ENCODE measurements at regions not wholly inside any gene's neighbourhood (a gene's known extent, or its start where the extent isn't known, plus 50 kb on each side); places are given as distances from the start of the nearest gene placed in this dataset.

DNA sequence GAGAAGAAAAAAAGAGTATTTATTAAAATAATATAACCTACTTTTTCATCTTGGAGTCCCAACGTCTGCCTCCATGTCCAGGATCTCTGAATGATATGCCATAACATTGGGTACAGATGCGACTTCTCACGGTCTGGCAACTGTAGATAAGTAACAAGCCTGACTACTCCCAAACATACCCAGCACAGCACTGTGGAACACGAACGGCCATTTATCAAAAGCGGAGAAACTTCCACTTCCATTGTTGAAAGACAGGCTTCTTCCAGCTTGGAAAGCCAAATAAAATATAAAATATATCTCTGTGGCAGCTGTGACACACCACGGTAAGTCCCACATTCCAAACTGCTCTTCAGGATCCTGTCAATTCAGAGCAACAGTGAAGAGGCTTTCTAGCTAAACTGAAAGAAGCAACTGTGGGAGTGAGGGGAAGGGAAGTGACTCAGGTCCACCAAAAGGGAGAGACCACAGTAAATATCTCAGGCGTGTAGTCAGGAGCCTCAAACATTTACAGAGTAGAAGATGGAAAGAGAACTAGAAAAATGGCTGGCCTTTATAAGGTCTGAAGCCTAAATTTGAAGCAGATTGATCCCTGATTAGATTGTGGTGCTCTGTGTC lies 331.7 kb downstream of the LIG4 start:
- H3K4me1 Mint-ChIP-seq: no peaks in the 10 kb centered on the region
- H3K27ac Mint-ChIP-seq: no peak overlapping the region
- H3K36me3 Mint-ChIP-seq: peaks cover 7% of the 10 kb centered on the region
- no peak overlapping the region for H3K4me3 Mint-ChIP-seq
- DNase-seq (ENCODE audit: low spot score) (no peak), ATAC-seq (no peak)
- TF ChIP-seq, protein P1, sequence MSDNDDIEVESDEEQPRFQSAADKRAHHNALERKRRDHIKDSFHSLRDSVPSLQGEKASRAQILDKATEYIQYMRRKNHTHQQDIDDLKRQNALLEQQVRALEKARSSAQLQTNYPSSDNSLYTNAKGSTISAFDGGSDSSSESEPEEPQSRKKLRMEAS (CRISPR knock-in tag; IDR thresholded peaks at IDR 0.05): no peak
- no peak for TF ChIP-seq CBFB (CRISPR knock-in tag; IDR thresholded peaks at IDR 0.05; ENCODE audit: low read depth)
- TF ChIP-seq, protein P2, sequence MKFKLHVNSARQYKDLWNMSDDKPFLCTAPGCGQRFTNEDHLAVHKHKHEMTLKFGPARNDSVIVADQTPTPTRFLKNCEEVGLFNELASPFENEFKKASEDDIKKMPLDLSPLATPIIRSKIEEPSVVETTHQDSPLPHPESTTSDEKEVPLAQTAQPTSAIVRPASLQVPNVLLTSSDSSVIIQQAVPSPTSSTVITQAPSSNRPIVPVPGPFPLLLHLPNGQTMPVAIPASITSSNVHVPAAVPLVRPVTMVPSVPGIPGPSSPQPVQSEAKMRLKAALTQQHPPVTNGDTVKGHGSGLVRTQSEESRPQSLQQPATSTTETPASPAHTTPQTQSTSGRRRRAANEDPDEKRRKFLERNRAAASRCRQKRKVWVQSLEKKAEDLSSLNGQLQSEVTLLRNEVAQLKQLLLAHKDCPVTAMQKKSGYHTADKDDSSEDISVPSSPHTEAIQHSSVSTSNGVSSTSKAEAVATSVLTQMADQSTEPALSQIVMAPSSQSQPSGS (CRISPR knock-in tag; IDR thresholded peaks at IDR 0.05; ENCODE audit: borderline replicate concordance, low read depth): no peak
- TF ChIP-seq, protein P3, sequence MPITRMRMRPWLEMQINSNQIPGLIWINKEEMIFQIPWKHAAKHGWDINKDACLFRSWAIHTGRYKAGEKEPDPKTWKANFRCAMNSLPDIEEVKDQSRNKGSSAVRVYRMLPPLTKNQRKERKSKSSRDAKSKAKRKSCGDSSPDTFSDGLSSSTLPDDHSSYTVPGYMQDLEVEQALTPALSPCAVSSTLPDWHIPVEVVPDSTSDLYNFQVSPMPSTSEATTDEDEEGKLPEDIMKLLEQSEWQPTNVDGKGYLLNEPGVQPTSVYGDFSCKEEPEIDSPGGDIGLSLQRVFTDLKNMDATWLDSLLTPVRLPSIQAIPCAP (CRISPR knock-in tag; IDR thresholded peaks at IDR 0.05): no peak
- TF ChIP-seq, protein P4, sequence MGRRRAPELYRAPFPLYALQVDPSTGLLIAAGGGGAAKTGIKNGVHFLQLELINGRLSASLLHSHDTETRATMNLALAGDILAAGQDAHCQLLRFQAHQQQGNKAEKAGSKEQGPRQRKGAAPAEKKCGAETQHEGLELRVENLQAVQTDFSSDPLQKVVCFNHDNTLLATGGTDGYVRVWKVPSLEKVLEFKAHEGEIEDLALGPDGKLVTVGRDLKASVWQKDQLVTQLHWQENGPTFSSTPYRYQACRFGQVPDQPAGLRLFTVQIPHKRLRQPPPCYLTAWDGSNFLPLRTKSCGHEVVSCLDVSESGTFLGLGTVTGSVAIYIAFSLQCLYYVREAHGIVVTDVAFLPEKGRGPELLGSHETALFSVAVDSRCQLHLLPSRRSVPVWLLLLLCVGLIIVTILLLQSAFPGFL (CRISPR knock-in tag; IDR thresholded peaks at IDR 0.05; ENCODE audit: borderline replicate concordance): no peak
- TF ChIP-seq NR1H2 (CRISPR knock-in tag; IDR thresholded peaks at IDR 0.05): no peak
- TF ChIP-seq, protein P5, sequence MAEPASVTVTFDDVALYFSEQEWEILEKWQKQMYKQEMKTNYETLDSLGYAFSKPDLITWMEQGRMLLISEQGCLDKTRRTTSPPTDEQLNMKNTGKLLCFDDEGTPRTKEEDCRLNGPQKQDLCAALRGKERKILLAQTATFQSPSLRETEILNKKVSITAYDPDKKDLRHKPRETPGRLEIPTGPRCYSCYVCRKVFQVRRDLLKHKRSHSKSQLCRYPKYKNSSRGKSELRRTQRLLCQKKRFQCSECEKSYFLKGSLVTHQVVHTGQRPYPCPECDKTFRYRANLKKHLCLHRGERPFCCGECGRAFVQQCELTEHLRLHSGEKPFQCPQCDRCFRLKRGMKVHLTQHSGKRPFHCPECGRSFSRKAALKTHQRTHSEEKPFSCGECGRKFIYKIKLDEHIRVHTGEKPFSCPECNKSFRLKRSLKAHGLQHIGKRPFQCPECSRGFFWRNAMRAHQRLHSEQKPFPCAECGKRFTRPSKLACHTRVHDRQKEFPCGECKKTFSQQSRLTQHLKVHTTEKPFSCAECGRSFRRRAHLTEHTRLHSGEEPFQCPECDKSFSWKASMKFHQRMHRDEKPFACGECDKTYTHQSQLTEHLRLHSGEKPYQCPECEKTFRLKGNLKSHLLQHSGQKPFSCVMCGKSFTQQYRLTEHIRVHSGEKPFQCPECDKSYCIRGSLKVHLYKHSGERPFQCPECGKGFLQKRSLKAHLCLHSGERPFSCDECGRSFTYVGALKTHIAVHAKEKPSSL (CRISPR knock-in tag; conservative IDR thresholded peaks at IDR 0.05): no peak
- TF ChIP-seq MYBL2 (CRISPR knock-in tag; IDR thresholded peaks at IDR 0.05): no peak
- TF ChIP-seq GTF2I (CRISPR knock-in tag; conservative IDR thresholded peaks at IDR 0.05): no peak
- TF ChIP-seq RORB (CRISPR knock-in tag; IDR thresholded peaks at IDR 0.05): no peak
- TF ChIP-seq, protein P6, sequence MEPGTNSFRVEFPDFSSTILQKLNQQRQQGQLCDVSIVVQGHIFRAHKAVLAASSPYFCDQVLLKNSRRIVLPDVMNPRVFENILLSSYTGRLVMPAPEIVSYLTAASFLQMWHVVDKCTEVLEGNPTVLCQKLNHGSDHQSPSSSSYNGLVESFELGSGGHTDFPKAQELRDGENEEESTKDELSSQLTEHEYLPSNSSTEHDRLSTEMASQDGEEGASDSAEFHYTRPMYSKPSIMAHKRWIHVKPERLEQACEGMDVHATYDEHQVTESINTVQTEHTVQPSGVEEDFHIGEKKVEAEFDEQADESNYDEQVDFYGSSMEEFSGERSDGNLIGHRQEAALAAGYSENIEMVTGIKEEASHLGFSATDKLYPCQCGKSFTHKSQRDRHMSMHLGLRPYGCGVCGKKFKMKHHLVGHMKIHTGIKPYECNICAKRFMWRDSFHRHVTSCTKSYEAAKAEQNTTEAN (CRISPR knock-in tag; IDR thresholded peaks at IDR 0.05): no peak
- TF ChIP-seq IRF2 (CRISPR knock-in tag; IDR thresholded peaks at IDR 0.05; ENCODE audit: borderline replicate concordance, low read depth): no peak
- no peak for TF ChIP-seq MXD4 (CRISPR knock-in tag; IDR thresholded peaks at IDR 0.05; ENCODE audit: borderline replicate concordance)
- no peak for TF ChIP-seq JUN (CRISPR knock-in tag; IDR thresholded peaks at IDR 0.05)
- no peak for TF ChIP-seq ETV6 (CRISPR knock-in tag; IDR thresholded peaks at IDR 0.05)
- TF ChIP-seq NR2C2 (CRISPR knock-in tag; IDR thresholded peaks at IDR 0.05): no peak
- TF ChIP-seq, protein P7, sequence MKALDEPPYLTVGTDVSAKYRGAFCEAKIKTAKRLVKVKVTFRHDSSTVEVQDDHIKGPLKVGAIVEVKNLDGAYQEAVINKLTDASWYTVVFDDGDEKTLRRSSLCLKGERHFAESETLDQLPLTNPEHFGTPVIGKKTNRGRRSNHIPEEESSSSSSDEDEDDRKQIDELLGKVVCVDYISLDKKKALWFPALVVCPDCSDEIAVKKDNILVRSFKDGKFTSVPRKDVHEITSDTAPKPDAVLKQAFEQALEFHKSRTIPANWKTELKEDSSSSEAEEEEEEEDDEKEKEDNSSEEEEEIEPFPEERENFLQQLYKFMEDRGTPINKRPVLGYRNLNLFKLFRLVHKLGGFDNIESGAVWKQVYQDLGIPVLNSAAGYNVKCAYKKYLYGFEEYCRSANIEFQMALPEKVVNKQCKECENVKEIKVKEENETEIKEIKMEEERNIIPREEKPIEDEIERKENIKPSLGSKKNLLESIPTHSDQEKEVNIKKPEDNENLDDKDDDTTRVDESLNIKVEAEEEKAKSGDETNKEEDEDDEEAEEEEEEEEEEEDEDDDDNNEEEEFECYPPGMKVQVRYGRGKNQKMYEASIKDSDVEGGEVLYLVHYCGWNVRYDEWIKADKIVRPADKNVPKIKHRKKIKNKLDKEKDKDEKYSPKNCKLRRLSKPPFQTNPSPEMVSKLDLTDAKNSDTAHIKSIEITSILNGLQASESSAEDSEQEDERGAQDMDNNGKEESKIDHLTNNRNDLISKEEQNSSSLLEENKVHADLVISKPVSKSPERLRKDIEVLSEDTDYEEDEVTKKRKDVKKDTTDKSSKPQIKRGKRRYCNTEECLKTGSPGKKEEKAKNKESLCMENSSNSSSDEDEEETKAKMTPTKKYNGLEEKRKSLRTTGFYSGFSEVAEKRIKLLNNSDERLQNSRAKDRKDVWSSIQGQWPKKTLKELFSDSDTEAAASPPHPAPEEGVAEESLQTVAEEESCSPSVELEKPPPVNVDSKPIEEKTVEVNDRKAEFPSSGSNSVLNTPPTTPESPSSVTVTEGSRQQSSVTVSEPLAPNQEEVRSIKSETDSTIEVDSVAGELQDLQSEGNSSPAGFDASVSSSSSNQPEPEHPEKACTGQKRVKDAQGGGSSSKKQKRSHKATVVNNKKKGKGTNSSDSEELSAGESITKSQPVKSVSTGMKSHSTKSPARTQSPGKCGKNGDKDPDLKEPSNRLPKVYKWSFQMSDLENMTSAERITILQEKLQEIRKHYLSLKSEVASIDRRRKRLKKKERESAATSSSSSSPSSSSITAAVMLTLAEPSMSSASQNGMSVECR (CRISPR knock-in tag; IDR thresholded peaks at IDR 0.05; ENCODE audit: borderline replicate concordance): no peak
- no peak for TF ChIP-seq GRHL2 (CRISPR knock-in tag; IDR thresholded peaks at IDR 0.05; ENCODE audit: insufficient replicate concordance, severe bottlenecking)
- H3K9me3 Mint-ChIP-seq: peaks cover 26% of the 10 kb centered on the region
- H3K27me3 Mint-ChIP-seq (ENCODE audit: low read depth): no peaks in the 10 kb centered on the region
- POLR2A ChIA-PET: interaction anchor here (0.5 kb wide), 1 partner anchor 24 kb away, joined by 5 read pairs; no protein-coding TSS in a partner anchor
- CTCF ChIA-PET: no interaction called here
